H4 (cell line): ENCODE measurements at regions not wholly inside any gene's neighbourhood (a gene's known extent, or its start where the extent isn't known, plus 50 kb on each side); places are given as distances from the start of the nearest gene placed in this dataset.
"Not testable (repeated sequence)": the region's sequence is repeated elsewhere in the genome, so short reads cannot be mapped to it uniquely, and the experiment has no call there.

Source experiments
- DNase-seq: peaks from one replicate; pipeline ENCODE4 v3.0.0-alpha.2; 2015; ENCODE audit warnings: low spot score

GRCh38 chr4:91997045-91997444, 306.7 kb upstream of the GRID2 start:
- DNase-seq, result no peak

DNA sequence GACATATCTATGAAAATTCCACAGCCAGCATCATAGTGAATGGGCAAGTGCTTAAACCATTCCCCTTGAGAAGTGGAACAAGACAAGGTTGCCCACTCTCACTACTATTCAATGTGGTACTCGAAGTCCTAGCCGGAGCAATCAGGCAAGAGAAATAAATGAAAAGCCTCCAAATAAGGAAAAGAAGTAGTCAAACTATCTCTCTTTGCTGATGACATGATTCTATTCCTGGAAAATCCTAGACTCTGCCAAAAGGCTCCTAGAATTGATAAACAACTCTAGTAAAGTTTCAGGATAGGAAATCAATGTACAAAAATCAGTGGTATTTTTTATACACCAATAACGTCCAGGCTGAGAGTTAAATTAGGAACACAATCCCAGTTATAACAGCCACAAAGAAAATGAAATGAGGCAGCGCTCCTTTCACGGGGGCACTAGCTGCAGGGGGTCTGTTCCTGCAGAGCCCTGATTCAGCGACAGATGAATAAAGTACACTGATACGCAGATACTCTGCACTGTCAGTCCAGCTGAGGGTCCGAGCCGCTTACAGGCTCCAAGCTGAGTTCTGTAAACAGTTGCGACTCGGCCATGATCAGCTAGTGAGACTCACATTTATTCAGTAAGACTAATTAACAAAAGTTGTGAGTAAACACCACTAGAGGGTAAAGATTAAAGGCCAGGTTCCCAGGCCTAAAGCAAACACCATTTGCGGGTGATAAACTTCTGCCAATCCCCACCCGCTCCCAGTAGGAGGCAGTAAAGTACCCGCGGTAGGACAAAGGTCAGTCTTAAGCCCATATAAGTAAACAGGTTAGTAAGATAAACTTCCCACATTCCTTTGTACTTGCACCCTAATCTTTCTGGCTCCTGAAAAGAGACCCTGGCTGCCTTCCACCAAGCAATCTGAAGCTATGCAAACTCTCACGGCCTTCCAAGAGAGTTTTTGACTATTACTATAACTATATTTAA, 290.6 kb upstream of the GRID2 start:
- DNase-seq, result no peak

- DNase-seq, result no peak
These were observed 289.7 kb upstream of the GRID2 start for GRCh38 chr4:92014067-92014466.

GRCh38 chr4:92021203-92021602, 282.6 kb upstream of the GRID2 start:
- DNase-seq, result no peak

DNA sequence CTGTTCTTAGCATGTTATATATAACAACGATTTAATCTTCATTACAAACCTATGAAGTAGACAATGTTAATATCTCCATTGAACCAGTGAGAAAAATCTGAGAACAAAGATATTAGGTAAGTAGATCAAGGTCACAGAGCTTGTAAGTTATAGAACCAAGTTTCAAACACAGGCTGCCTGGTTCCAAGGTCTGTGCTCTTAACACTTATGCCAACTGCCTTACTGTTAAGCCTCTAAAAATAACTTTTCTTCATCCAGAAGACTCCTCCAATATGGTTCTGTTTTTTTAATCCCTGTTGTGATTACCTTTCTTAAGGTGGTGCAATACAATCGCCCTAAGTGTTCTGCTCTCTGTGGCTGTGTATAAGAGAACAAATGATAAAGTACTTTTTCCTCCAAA, 282.0 kb upstream of the GRID2 start:
- no peak for DNase-seq

DNA sequence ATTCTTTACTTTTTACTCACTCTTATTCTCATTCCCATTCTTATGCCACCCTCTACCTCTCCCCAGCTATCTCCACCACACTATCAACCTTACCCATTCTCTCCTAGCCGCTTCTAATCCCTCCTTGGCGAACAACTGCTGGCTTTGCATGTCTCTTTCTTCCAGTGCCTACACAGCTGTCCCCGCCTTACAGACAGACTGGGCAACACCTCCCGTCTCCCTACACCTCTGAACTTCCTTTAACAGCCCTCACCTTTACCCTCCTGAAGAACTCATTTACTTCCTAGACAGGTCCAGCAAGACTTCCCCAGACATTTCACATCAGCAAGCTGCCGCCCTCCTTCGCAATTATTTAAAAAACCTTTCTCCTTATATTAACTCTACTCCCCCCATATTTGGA, 274.9 kb upstream of the GRID2 start:
- DNase-seq, result not testable (repeated sequence)

GRCh38 chr4:92031825-92032224, 271.9 kb upstream of the GRID2 start:
- DNase-seq, result no peak

- DNase-seq, result no peak
These were observed 268.1 kb upstream of the GRID2 start for GRCh38 chr4:92035666-92036065.

- no peak for DNase-seq
These were observed 258.0 kb upstream of the GRID2 start for GRCh38 chr4:92045718-92046117.

GRCh38 chr4:92047209-92047875, 256.4 kb upstream of the GRID2 start:
- DNase-seq, result peak; percentile 85

DNA sequence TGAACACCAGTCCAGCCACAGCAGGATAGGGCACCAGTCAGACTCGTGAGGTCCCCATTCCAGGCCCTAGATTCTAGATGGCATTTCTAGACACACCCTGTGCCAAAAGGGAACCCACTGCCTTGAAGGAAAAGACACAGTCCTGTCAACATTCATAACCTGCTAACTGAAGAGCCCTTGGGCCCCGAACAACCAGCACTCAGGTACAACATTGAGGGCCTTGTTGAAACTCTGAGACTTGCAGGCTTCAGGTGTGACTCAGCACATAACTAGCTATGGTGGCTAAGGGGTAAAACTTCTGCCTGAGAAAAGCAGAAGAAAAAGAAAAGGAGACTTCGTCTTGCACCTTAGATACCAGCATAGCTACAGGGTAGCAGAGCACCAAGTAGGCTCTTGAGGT, 252.9 kb upstream of the GRID2 start:
- DNase-seq, result no peak

GRCh38 chr4:92059615-92060014, 244.2 kb upstream of the GRID2 start:
- DNase-seq, result no peak

DNA sequence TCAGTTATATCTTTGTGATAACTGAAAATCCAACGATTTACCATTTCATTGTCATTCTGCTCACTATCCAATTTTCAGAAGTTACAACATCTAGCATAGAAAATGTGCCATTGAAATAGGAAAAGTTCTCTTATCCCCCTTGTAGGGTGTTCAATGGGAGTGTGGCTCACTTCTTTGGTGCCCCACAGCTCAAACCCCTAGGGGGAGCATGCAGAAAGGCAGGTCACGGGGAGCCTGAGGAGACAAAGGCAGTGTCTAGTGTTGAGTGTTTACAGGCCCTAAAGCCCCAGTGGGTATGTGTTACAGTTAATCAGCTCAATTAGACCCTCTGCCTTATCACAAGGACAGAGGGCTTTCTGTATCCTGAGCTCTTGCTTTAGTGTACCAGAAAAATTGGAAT, 243.4 kb upstream of the GRID2 start:
- DNase-seq, result no peak

- DNase-seq, result no peak
These were observed 239.2 kb upstream of the GRID2 start for GRCh38 chr4:92064574-92064973.

- DNase-seq, result no peak
These were observed 237.3 kb upstream of the GRID2 start for GRCh38 chr4:92066485-92066884.

GRCh38 chr4:92071587-92071986, 232.2 kb upstream of the GRID2 start:
- DNase-seq, result no peak

DNA sequence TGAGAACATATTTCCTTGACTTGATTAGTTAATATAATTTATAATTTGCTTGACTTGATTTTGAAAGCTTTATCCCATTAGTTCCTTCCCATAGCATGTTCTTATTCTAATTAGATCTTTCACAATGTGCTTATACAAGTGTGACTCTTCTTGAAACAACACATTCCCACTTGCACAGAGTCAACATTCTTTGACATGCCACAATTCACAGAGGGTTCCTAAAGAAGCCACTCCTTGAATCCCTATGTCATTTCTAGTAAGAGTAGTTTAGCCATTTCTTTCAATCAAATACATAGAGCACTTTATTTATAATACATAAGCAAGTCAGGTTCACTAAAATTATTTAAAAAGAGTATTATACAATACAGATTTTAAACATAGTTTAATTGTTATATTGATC, 228.9 kb upstream of the GRID2 start:
- no peak for DNase-seq

- no peak for DNase-seq
These were observed 212.9 kb upstream of the GRID2 start for GRCh38 chr4:92090887-92091286.

DNA sequence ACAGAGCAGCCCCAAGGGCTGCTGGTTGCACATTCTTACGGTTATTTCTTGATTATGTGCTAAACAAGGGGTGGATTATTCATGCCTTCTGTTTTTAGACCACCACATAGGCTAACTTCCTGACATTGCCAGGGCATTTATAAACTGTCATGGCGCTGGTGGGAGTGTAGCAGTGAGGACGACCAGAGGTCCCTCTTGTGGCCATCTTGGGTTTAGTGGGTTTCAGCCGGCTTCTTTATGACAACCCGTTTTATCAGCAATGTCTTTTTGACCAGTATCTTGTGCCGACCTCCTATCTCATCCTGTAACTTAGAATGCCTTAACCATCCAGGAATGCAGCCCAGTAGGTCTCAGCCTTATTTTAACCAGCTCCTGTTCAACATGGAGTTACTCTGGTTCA, 212.4 kb upstream of the GRID2 start:
- DNase-seq, result peak; percentile 31

- no peak for DNase-seq
These were observed 203.9 kb upstream of the GRID2 start for GRCh38 chr4:92099861-92100260.

DNA sequence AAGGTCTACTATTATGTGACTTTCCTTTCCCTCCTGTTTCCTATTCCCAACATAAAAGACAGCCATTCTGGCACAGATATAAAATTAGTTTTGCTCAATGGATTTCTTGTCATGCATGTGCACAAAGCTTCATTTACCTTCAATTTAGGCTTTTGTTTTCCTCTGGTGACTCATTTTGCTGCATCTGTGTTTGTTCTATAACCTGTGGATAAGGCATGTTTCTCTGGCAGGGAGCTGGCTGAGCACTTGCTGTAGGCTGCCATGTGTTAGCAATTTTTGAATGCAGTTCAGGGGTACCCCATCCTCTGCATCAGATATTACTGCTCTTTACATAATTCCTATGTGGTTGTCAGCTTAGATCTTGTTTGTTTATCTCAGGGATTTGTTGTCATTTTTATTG, 202.8 kb upstream of the GRID2 start:
- DNase-seq, result peak; percentile 19

- peak; percentile 74 for DNase-seq
These were observed 202.0 kb upstream of the GRID2 start for GRCh38 chr4:92101737-92102172.

- DNase-seq, result no peak
These were observed 199.3 kb upstream of the GRID2 start for GRCh38 chr4:92104506-92104905.
